Large intestine (tissue), 3 donors: ENCODE measurements at regions not wholly inside any gene's neighbourhood (a gene's known extent, or its start where the extent isn't known, plus 50 kb on each side); places are given as distances from the start of the nearest gene placed in this dataset.

ENCODE experiments used
- DNase-seq, 2 donors: peaks; one replicate each; pipeline versions ENCODE4 v3.0.0 to v3.0.0-alpha.2; 2013
- H3K27ac ChIP-seq: one replicate; pipeline ENCODE4 v1.5.1; 2013; ENCODE audit warnings: low read length
- H3K27me3 ChIP-seq: 2 replicates; pipeline ENCODE4 v1.6.1; 2013; ENCODE audit warnings: low read length; ENCODE audit not compliant: control insufficient read depth, insufficient read depth
- H3K36me3 ChIP-seq: 2 replicates; pipeline ENCODE4 v1.6.1; 2013; ENCODE audit warnings: low read length; ENCODE audit not compliant: control insufficient read depth, insufficient read depth
- H3K4me1 ChIP-seq: one replicate; pipeline ENCODE4 v1.6.1; 2013; ENCODE audit warnings: low read length; ENCODE audit not compliant: control insufficient read depth, insufficient read depth
- H3K4me3 ChIP-seq: one replicate; pipeline ENCODE4 v1.5.1; 2013; ENCODE audit warnings: low read length
- H3K9me3 ChIP-seq: one replicate; pipeline ENCODE4 v1.6.1; 2013; ENCODE audit warnings: mild to moderate bottlenecking, low read depth, low read length, moderate library complexity; ENCODE audit not compliant: control insufficient read depth
- WGBS: methylation state at CpG from one replicate; pipeline ENCODE4 v1.1.5; 2013; ENCODE audit warnings: low lambda C conversion rate; ENCODE audit not compliant: insufficient coverage; 5-methylcytosine and 5-hydroxymethylcytosine counted together

- 39% methylated on average over 4 of the region's 5 CpGs for WGBS
Observed at GRCh38 chr18:30889519-30890301, 152.8 kb downstream of the DSC3 start.

GRCh38 chr18:30888344-30888743 is 154.2 kb downstream of the DSC3 start:
- Histone ChIP-seq H3K27me3 (no peaks in the 10 kb centered on the region), H3K4me3 (no peak overlapping the region), H3K36me3 (no peaks in the 10 kb centered on the region), H3K27ac (no peak overlapping the region), H3K9me3 (no peaks in the 10 kb centered on the region), H3K4me1 (no peaks in the 10 kb centered on the region)
- WGBS = 100% methylated on average over 3 of the region's 5 CpGs
- DNase-seq = no peak

More at GRCh38 chr18:30889519-30890301, 152.8 kb downstream of the DSC3 start:
- Histone ChIP-seq H3K4me1 (no peaks in the 10 kb centered on the region), H3K27ac (no peak overlapping the region), H3K4me3 (no peak overlapping the region), H3K36me3 (no peaks in the 10 kb centered on the region), H3K27me3 (no peaks in the 10 kb centered on the region), H3K9me3 (no peaks in the 10 kb centered on the region)
- no peak for DNase-seq

GRCh38 chr18:30886998-30887397 is 155.5 kb downstream of the DSC3 start:
- no peak overlapping the region for H3K27ac ChIP-seq
- DNase-seq = no peak
- H3K4me3 ChIP-seq = no peak overlapping the region
- H3K4me1 ChIP-seq = no peaks in the 10 kb centered on the region
- H3K36me3 ChIP-seq = no peaks in the 10 kb centered on the region
- no peaks in the 10 kb centered on the region for H3K9me3 ChIP-seq
- H3K27me3 ChIP-seq = no peaks in the 10 kb centered on the region
- no CpG with 5 or more reads among the region's 4 CpGs for WGBS

GRCh38 chr18:30870466-30870865 is 172.1 kb downstream of the DSC3 start:
- H3K4me1 ChIP-seq = no peaks in the 10 kb centered on the region
- H3K9me3 ChIP-seq = no peaks in the 10 kb centered on the region
- H3K36me3 ChIP-seq = no peaks in the 10 kb centered on the region
- no peaks in the 10 kb centered on the region for H3K27me3 ChIP-seq
- H3K4me3 ChIP-seq = no peak overlapping the region
- no peak overlapping the region for H3K27ac ChIP-seq
- no CpG with 5 or more reads among the region's 2 CpGs for WGBS
- DNase-seq = no peak

- H3K27me3 ChIP-seq = no peaks in the 10 kb centered on the region
- H3K27ac ChIP-seq = no peak overlapping the region
- 89% methylated on average over 3 of the region's 6 CpGs for WGBS
- H3K4me3 ChIP-seq = no peak overlapping the region
- H3K9me3 ChIP-seq = no peaks in the 10 kb centered on the region
- H3K4me1 ChIP-seq = no peaks in the 10 kb centered on the region
- DNase-seq = no peak
- no peaks in the 10 kb centered on the region for H3K36me3 ChIP-seq
Observed at GRCh38 chr18:30862900-30863299, 179.6 kb downstream of the DSC3 start.

GRCh38 chr18:30860741-30861140 is 181.8 kb downstream of the DSC3 start:
- Histone ChIP-seq H3K36me3 (no peaks in the 10 kb centered on the region), H3K4me3 (no peak overlapping the region), H3K27me3 (no peaks in the 10 kb centered on the region), H3K9me3 (no peaks in the 10 kb centered on the region), H3K27ac (no peak overlapping the region), H3K4me1 (no peaks in the 10 kb centered on the region)
- WGBS = no CpG with 5 or more reads among the region's 3 CpGs
- DNase-seq = no peak

- Histone ChIP-seq H3K27me3 (no peaks in the 10 kb centered on the region), H3K4me1 (no peaks in the 10 kb centered on the region), H3K4me3 (no peak overlapping the region), H3K9me3 (no peaks in the 10 kb centered on the region), H3K36me3 (no peaks in the 10 kb centered on the region), H3K27ac (no peak overlapping the region)
- no peak for DNase-seq
- 83% methylated on average over 2 of the region's 3 CpGs for WGBS
Observed at GRCh38 chr18:30859036-30859435, 183.5 kb downstream of the DSC3 start.

GRCh38 chr18:30858560-30858959 is 184.0 kb downstream of the DSC3 start:
- Histone ChIP-seq H3K36me3 (no peaks in the 10 kb centered on the region), H3K4me3 (no peak overlapping the region), H3K9me3 (no peaks in the 10 kb centered on the region), H3K4me1 (no peaks in the 10 kb centered on the region), H3K27ac (no peak overlapping the region), H3K27me3 (no peaks in the 10 kb centered on the region)
- DNase-seq = no peak
- 100% methylated on average over 2 of the region's 2 CpGs for WGBS

- Histone ChIP-seq H3K4me3 (no peak overlapping the region), H3K9me3 (no peaks in the 10 kb centered on the region), H3K4me1 (no peaks in the 10 kb centered on the region), H3K27me3 (no peaks in the 10 kb centered on the region), H3K36me3 (no peaks in the 10 kb centered on the region), H3K27ac (no peak overlapping the region)
- WGBS = 60% methylated on average over 1 of the region's 2 CpGs
- no peak for DNase-seq
Observed at GRCh38 chr18:30855762-30856161, 186.8 kb downstream of the DSC3 start.

GRCh38 chr18:30852980-30853379 is 189.6 kb downstream of the DSC3 start:
- no peak for DNase-seq
- Histone ChIP-seq H3K27ac (no peak overlapping the region), H3K4me1 (no peaks in the 10 kb centered on the region), H3K9me3 (no peaks in the 10 kb centered on the region), H3K27me3 (no peaks in the 10 kb centered on the region), H3K36me3 (no peaks in the 10 kb centered on the region), H3K4me3 (no peak overlapping the region)

- Histone ChIP-seq H3K27ac (no peak overlapping the region), H3K4me1 (no peaks in the 10 kb centered on the region), H3K4me3 (no peak overlapping the region), H3K27me3 (no peaks in the 10 kb centered on the region), H3K9me3 (no peaks in the 10 kb centered on the region), H3K36me3 (no peaks in the 10 kb centered on the region)
- DNase-seq = no peak
- no CpG with 5 or more reads among the region's 2 CpGs for WGBS
Observed at GRCh38 chr18:30852541-30852940, 190.0 kb downstream of the DSC3 start.
